Calu3 (cell line): ENCODE measurements at regions not wholly inside any gene's neighbourhood (a gene's known extent, or its start where the extent isn't known, plus 50 kb on each side); places are given as distances from the start of the nearest gene placed in this dataset.

Source experiments
- BruUV-seq: library from RNA; stranded (reverse); fragments of 400-500 nt; replicated peaks from 2 replicates; lab custom pipeline; 2021; lab: Mats Ljungman, UMichigan
- CTCF ChIA-PET: fragments of 300-600 bp; sonication (Branson Sonifier 250); formaldehyde crosslinking; loops from one replicate; lab custom pipeline; 2022; ENCODE audit warnings: antibody characterized with exemption; lab: Charles Lee
- DNase-seq: peaks from one replicate; pipeline ENCODE4 v3.0.0; 2022
- H3K27ac Mint-ChIP-seq: one replicate; pipeline ENCODE4 v1.8.0; 2022; ENCODE audit warnings: mixed read lengths; ENCODE audit not compliant: unreplicated experiment
- H3K27me3 Mint-ChIP-seq: one replicate; pipeline ENCODE4 v1.8.0; 2022; ENCODE audit warnings: mixed read lengths; ENCODE audit not compliant: unreplicated experiment
- H3K36me3 Mint-ChIP-seq: one replicate; pipeline ENCODE4 v1.8.0; 2022; ENCODE audit warnings: mild to moderate bottlenecking, moderate library complexity, mixed read lengths; ENCODE audit not compliant: insufficient read depth, unreplicated experiment
- H3K4me1 Mint-ChIP-seq: one replicate; pipeline ENCODE4 v1.8.0; 2022; ENCODE audit warnings: mild to moderate bottlenecking, low read depth, mixed read lengths; ENCODE audit not compliant: unreplicated experiment
- H3K4me3 Mint-ChIP-seq: one replicate; pipeline ENCODE4 v1.8.0; 2022; ENCODE audit warnings: mild to moderate bottlenecking, low read depth, moderate library complexity, mixed read lengths; ENCODE audit not compliant: unreplicated experiment
- H3K9me3 Mint-ChIP-seq: one replicate; pipeline ENCODE4 v1.8.0; 2022; ENCODE audit warnings: low read depth, mixed read lengths; ENCODE audit not compliant: unreplicated experiment
- CTCF ChIP-seq: fragments of 200-600 bp; IDR thresholded peaks from one replicate; pipeline ENCODE4 v1.8.0; 2022; ENCODE audit warnings: antibody characterized with exemption; ENCODE audit not compliant: unreplicated experiment
- intact Hi-C: fragments of 100-400 bp; cut with micrococcal nuclease; formaldehyde crosslinking; loops from one replicate; pipeline ENCODE4 v1.10.0; 2022; ENCODE audit not compliant: unreplicated experiment

- no peak overlapping the region for H3K27ac Mint-ChIP-seq
- H3K4me1 Mint-ChIP-seq: no peaks in the 10 kb centered on the region
- CTCF ChIA-PET: no interaction called here
- no peaks in the 10 kb centered on the region for H3K36me3 Mint-ChIP-seq
- intact Hi-C loops: no loop called here
- DNase-seq: no peak
- no peak for TF ChIP-seq CTCF
- no TSS peak for BruUV-seq
- no peaks in the 10 kb centered on the region for H3K9me3 Mint-ChIP-seq
- no peaks in the 10 kb centered on the region for H3K27me3 Mint-ChIP-seq
- no peak overlapping the region for H3K4me3 Mint-ChIP-seq
Observed at GRCh38 chr11:15780382-15780781, 576.0 kb downstream of the SOX6 start.

GRCh38 chr11:15780837-15781236 is 575.5 kb downstream of the SOX6 start:
- TF ChIP-seq CTCF: no peak
- no TSS peak for BruUV-seq
- no peak overlapping the region for H3K4me3 Mint-ChIP-seq
- no peak for DNase-seq
- no peaks in the 10 kb centered on the region for H3K36me3 Mint-ChIP-seq
- no peaks in the 10 kb centered on the region for H3K9me3 Mint-ChIP-seq
- CTCF ChIA-PET: no interaction called here
- H3K4me1 Mint-ChIP-seq: no peaks in the 10 kb centered on the region
- no peaks in the 10 kb centered on the region for H3K27me3 Mint-ChIP-seq
- intact Hi-C loops: no loop called here
- no peak overlapping the region for H3K27ac Mint-ChIP-seq

- TF ChIP-seq CTCF: no peak
- Mint-ChIP-seq H3K27me3 (no peaks in the 10 kb centered on the region), H3K4me3 (no peak overlapping the region), H3K9me3 (no peaks in the 10 kb centered on the region), H3K4me1 (no peaks in the 10 kb centered on the region), H3K27ac (no peak overlapping the region), H3K36me3 (no peaks in the 10 kb centered on the region)
- BruUV-seq: no TSS peak
- CTCF ChIA-PET: no interaction called here
- intact Hi-C loops: no loop called here
- no peak for DNase-seq
Observed at GRCh38 chr11:15783619-15784018, 572.7 kb downstream of the SOX6 start.

GRCh38 chr11:15793043-15793996 is 563.0 kb downstream of the SOX6 start:
- Mint-ChIP-seq H3K4me3 (no peak overlapping the region), H3K27me3 (no peaks in the 10 kb centered on the region), H3K4me1 (no peaks in the 10 kb centered on the region), H3K36me3 (no peaks in the 10 kb centered on the region), H3K27ac (no peak overlapping the region), H3K9me3 (peaks cover 7% of the 10 kb centered on the region)
- no peak for DNase-seq
- TF ChIP-seq CTCF: no peak
- no TSS peak for BruUV-seq
- CTCF ChIA-PET: no interaction called here
- intact Hi-C loops: no loop called here
